ENCODE measurements at regions not wholly inside any gene's neighbourhood (a gene's known extent, or its start where the extent isn't known, plus 50 kb on each side); places are given as distances from the start of the nearest gene placed in this dataset.
"Not testable (repeated sequence)": the region's sequence is repeated elsewhere in the genome, so short reads cannot be mapped to it uniquely, and the experiment has no call there.

GRCh38 chr15:87668768-87669564 lies 587.6 kb downstream of the NTRK3 start:
- not testable (repeated sequence) for TF ChIP-seq CTCF (IDR thresholded peaks at IDR 0.05); POLR2AphosphoS5 (IDR thresholded peaks at IDR 0.05); POLR2A (IDR thresholded peaks at IDR 0.05; ENCODE audit: low read depth); EP300 (IDR thresholded peaks at IDR 0.05)
